Islet precursor cell (in vitro differentiated cells): ENCODE measurements at regions not wholly inside any gene's neighbourhood (a gene's known extent, or its start where the extent isn't known, plus 50 kb on each side); places are given as distances from the start of the nearest gene placed in this dataset.

Experiments used
- DNase-seq: peaks from one replicate; pipeline ENCODE4 v3.0.0-alpha.2; 2018

DNA sequence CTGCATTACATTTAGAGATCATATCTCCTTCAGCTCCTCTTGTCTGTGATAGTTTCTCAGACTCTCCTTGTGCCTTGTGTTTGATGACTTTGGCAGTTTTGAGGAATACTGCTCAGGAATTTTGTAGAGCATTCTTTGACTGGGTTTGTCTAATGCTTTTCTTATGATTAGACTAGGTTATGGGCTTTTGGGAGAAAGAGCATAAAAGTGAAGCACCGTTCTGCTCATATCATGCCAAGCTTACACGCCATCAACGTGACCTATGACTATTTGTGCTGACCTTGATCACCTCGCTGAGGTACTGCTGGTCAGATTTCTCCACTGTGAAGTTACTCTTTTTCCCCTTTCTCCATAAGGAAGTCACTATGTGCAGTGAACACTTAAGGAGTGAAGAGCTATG is 256.0 kb downstream of the LY86 start:
- no peak for DNase-seq

DNA sequence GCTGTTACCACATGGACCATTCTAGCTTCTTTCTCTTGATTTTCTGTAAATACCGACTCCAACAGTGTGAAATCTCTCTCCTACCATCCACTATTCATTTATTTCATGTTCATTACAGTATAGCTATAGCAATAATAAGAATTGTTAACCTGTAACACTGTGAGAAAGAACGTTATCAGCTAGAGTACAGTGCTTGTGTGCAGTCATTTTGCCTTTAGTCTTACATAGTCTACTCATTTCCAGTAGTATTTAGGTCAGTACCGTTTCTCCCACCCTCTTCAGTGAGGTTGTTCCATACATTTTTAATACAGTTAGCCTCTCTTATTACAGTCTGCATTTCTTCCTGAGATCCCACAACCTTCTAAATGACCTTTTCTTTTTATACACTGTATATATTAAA is 257.1 kb downstream of the LY86 start:
- DNase-seq = no peak

DNA sequence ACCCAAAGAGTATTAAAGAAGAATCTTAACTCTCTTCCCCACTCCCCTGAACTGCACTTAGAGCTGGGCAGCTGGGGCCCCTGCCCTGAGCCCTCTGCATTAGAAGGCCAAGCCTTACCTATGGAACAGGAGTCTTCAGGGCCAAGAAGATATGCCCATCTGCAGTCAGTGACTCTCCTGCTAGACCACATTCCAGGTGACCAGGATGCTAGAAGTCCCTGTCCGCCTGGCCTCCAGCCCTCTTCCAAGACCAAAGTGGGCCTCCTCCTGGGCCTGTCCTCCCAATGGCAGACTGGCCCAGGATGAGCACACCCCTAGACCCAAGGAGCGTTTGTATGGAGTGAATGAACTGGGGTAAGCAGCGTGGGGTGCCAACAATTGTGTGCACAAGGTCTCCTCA is 259.1 kb downstream of the LY86 start:
- no peak for DNase-seq

DNA sequence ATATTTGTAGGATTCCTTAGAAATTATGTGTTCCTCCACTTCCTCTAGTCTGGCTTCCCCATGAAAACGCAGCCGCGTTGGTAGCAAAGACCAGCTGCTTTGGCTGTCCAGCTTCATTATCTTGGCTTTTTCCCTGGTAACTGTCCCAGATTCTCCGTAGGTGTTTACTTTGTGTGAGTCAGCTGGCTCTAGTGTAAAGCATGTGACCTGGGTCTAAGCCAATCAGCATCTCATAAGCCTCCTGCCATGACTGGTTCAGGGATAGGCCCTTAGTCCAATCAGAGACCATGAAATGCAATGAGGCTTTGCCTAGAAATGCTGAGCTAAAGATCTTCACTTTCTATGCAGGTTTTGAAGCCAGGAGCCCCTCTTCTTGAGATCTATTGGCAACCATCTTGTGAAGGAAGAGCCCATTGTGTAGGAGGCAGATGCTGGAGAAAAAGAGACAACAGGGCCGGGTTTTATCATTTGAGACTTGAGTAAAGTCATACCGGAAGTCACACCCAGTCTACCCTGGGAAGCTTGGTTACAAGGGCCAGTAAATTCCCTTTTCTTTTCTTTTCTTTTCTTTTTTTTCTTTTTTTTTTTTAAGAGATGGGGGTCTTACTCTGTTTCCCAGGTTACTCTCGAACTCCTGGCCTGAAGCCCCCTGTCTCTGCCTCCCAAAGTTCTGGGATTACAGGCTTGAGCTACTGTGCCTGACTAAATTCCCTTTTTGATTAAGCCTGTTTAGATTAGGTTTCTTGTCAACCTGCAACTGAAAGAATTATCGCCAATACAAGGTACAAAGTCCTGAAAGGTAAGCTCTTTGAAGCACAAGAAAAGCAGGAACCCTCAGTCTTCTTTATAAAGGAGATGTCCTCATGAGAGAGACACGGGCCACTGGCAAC is 256.5 kb upstream of the RREB1 start:
- no peak for DNase-seq

DNA sequence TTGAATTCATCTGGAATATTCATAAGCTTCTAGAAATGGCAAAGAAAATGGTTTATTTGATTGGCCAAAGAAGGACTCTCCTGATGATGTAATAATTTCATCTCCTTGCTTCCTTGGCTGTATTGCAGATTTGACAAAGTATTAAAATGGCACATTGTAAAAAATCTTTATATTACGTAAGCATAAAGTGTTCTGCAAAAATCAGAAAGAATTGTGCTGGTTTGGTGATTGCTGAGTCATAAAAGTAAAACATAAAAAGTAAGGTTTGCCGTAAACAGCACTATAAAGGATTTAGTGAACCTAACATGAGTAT is 255.9 kb upstream of the RREB1 start:
- no peak for DNase-seq

DNA sequence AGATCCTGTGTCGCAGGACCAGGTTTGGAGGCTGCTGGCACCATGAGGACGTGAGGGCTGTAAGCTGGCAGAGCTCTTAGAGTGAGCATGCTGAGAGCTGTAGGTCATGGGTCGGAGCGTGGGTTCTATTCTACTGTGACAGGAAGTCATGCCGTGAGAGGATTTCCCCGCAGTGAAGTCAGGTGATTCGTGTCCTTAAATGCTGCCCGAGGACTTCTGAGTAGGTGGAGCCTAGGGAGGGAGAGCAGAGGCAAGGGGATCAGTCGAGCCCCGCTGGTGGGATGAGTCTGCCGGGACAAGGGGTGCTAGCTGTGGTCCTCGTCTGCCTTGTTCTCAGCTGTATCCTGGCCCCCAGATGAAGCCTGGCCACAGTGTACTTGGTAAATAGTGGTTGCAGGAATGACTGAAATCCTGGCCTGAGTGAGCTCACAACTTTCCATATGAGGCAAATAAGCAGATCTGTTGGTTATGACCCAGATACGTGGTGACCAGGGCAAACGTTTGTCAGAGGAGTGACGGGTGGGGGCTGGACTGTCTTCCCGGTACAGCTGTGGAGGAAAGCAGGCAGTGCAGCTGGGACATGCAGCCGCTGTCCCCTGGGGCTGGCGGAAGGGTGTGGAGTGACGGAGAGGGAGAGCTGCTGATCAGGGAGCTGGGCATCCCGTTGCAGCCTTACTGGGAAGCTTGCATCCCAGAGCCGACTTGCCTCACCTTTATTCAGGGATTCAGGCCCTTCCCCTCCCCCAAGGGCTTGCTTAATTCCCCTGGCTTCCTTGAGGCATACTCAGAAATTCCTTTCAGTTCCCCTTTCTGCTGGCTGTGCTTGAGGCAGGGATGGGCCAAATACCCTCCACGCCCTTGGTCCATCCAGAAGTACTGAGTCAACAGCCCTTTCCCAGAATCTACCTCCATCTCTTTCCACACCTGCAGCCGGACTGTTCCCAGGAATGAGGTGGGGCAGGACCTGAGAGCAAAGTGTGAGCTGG is 250.9 kb upstream of the RREB1 start:
- DNase-seq = peak; percentile 73

DNA sequence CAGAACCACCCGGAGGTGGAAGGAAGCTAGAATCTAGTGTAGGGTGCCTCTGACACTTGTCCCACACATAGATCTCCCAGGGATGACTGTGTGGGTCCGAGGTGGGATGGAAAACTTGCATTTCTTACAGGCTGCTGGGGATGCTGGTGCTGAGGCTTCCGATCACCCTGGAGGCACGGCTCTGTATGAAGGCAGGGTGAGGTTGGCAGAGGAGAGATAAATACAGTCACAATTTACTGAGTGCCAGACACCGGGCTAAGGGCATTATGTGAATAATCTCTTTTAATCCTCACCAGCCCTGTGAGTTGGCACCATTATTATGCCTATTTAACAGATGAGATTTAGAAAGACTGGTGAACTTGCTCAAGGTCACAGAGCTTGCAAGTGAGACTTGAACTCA is 250.2 kb upstream of the RREB1 start:
- no peak for DNase-seq

DNA sequence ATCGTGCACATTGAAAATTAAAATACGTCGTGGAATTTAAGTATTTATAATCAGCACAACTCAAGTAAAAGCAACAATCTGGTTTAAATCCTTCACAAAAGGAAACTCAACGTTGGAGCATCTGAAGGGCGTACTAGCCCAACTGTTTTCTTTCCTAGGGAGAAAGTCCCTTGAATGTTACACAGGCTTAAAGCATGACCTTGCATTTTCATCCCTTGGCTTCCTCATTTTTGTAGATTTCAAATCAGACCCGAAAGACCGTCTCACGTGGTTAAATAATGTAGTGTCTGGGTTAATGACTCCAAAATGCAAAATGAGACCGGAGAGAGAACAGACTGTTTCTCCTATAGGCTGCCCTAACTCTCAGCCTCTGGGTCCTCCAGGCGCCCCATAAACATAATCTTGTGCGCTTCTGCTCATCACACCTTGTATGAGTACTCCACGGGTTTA is 249.2 kb upstream of the RREB1 start:
- DNase-seq = no peak

DNA sequence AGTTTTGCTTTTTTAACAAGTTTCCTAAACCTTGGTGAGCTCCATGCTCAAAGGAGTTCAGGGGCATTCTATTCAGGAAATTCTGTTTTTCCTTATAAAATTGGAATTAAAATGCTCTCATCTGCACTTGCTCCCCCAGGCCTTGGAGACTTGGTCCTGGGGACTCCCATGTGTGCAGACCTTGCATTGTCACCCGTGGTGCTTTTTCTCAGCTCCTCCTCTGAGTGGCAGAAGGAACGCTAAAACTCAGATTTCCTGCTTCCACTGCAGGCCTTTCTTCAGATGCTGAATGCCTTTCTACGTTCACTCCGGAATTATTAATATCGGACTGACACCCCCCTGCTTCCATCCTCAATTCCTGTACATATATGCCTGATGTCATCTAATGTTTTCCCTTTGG is 248.7 kb upstream of the RREB1 start:
- DNase-seq = no peak

DNA sequence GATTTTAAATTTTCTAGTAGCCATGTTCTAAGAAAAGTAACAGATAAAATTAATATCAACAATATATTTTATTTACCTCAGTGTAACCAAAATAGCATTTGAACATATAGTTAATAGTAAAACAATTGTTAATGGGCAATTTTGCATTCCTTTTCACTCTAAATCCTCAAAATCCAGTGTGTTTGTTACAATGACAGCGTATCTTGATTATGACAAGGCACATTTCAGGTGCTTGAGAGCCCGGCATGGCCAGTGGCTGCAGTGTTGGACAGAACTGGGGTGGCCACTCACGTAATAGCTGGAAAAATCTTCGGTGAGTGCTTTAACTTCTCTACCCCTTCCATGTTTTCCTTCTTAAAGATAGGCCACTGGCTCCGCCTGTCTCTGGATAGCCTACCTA is 248.0 kb upstream of the RREB1 start:
- DNase-seq = no peak

DNA sequence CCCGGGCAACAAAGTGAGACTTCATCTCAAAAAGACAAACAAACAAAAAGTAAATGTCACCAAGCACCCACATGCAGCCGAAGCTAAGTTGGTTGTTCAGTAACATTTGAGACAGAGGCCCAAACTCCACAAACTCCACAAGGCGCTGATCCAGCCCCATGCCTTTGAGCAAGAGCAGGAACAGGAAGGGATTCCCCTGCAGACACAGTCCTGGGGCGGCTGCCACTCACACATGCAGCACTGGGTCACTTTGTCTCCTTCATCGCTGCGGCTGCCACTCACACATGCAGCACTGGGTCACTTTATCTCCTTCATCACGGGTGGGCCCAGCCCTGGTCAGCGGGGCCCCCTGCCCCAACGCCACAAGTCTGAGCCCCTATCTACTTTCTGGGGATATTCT is 246.9 kb upstream of the RREB1 start:
- no peak for DNase-seq

DNA sequence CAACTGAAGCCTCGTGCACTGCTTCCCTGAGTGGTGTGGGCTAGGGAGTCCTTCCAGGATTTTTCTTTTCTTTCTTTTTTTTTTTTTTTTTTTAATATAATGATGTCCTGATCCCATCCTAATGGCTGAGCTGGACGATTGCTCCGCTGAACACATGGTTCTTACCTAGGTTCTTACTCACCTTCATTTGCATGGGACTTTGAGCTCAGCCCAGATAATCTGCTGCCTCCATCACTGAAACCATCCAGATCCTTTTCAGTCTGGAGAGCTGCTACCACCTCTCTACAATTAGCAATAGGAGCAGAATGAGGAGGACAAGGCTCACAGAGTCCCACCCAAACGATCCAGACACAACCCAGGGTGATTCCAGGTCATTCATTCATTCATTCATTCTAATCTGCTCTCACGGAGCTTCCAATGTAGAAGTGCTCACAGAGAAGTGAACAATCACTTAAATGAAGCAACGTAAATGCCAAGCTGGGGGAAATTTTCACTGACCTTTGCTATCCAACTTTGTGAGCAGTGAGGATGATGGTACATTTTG is 246.3 kb upstream of the RREB1 start:
- no peak for DNase-seq

DNA sequence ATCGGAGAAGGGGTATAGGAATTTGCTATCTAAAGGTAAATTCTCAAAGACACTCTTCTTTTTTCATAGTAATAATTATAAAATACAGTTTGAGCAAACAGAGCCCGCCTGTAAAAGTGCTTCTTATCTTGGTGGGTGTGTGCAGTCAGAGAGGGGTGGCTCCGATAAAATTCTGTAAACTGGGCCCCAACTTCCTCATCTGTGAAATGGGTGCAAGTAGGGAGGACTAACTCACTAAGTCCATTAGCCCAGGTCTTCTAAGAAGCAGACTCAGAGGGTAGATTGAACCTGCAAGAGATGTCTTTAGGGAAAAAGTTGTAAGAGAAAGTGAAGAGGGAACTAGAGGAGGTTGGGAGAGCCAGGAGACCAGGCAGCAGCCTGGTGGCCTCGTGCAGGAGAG is 245.8 kb upstream of the RREB1 start:
- DNase-seq = no peak

DNA sequence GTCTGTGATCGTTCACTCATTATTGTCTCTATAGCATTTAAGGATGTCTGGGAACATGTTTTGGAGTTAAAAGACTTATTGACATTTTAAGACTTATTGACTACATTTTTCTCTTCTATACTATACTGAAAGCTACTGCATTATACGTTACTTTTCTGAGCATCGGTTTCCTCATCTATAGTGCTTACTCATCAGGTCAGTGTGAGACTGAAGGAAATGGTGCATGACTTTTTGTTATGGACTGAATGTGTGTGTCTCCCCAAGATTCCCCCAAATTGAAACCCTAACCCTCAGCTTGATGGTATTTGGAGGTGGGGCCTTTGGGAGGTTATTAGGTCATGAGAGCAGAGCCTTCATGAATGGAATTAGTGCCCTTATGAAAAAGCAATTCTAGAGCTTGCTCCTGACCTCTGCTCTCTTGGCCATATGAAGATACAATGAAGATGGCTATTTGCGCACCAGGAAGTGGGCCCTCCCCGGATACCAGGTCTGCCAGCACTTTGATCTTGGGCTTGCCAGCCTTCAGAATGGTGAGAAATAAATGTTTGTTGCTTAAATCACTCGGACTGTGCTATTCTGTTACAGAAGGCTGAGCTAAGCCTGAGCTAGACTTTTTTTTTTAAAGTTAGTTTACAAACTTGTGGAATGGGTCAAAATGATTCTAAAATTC is 243.7 kb upstream of the RREB1 start:
- DNase-seq = no peak

DNA sequence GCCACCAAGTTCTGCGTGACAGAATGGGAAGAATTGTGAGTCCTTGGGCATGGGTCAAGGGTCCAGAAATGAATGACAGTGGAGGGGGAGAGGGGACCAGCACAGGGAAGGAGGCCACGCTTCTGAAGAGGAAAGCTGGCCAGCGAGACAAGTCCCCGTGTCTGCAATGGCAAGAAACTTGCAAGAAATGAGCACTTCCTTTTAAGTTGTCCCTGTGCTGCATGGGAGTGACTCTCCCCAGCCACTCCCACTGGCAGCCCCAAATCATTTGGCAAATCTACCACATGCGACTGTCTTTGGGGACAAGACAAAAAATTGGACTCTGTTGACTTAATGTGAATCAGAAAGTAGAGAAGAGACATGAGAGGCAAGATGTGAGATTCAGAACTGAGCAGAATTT is 242.2 kb upstream of the RREB1 start:
- no peak for DNase-seq

DNA sequence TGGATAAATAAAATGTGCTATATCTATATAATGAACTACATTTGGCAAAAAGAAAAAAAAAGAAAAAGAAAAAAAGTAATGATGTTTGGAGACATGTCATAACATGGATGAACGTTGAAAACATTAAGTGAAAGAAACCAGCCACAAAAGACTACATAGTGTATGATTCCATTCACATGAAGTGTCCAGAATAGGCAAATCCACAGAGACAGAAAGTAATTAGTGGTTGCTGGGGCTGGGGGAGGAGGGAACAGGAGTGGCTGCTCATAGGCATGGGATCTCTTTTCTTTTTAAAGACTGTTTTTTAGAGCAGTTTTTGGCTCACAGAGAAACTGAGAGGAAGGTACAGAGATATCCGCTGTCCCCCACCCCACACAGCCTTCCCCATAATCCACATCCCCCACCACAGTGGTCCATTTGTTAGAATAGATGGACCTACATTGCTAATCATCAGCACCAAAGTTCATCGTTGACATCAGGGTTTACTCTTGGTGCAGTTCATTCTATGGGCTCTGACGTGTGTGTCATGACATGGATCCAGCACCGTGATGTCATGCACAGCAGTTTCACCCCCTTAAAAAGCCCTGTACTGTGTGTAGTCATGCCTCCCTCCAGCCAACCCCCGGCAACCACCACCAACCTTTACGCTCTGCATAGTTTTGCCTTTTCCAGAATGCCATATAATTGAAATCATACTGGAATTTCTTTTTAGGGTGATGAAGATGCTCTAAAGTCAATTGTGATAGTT is 240.9 kb upstream of the RREB1 start:
- DNase-seq = no peak

DNA sequence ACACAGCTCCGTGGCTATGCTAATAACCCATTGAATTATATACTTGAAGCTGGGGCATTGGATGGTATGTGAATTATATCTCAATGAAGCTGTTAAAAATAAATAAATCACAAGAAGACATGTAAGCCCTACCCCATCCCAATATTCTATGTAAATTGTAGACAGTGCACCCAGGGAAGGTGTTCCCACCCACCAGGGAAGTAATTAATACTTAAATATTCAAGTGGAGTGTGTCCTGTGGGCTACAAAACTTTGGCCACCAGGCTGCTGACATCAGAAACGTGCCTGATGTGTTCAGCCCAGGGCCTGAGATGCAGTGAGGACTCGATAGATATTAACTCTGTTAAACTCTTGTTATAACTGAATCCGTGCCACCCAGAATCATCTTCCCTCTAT is 240.4 kb upstream of the RREB1 start:
- no peak for DNase-seq

DNA sequence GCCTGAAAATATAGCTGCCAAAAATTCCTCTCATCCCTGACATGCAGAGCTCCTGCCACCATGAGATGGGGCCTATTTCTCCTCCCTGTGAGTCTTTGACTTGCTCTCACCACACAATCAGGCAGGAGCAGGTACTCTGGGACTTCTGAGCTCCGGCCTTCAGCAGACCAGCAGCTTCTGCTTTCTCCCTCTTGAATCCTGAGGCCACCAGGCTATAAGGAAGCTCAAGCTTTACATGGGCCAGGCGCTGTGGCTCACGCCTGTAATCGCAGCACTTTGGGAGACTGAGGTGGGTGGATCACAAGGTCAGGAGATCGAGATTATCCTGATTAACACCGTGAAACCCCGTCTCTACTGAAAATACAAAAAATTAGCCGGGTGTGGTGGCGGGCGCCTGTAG is 238.7 kb upstream of the RREB1 start:
- no peak for DNase-seq

DNA sequence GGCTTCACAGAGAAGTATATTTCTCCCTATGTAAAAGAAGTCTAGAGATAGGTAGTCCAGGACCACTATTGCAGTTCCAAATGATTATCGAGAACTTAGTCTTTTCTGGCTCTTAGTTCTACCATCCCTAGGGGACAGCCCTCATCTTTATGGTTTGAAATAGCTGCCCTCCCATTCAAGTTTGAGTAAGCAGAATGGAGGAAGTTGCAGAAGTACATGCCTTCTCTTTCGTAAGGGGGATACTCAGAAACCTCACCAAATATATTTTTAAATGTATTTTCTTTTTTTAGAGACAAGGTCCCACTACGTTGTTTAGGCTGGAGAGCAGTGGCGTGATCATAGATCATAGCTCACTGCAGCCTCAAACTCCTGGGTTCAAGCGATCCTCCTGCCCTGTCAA is 236.8 kb upstream of the RREB1 start:
- no peak for DNase-seq

DNA sequence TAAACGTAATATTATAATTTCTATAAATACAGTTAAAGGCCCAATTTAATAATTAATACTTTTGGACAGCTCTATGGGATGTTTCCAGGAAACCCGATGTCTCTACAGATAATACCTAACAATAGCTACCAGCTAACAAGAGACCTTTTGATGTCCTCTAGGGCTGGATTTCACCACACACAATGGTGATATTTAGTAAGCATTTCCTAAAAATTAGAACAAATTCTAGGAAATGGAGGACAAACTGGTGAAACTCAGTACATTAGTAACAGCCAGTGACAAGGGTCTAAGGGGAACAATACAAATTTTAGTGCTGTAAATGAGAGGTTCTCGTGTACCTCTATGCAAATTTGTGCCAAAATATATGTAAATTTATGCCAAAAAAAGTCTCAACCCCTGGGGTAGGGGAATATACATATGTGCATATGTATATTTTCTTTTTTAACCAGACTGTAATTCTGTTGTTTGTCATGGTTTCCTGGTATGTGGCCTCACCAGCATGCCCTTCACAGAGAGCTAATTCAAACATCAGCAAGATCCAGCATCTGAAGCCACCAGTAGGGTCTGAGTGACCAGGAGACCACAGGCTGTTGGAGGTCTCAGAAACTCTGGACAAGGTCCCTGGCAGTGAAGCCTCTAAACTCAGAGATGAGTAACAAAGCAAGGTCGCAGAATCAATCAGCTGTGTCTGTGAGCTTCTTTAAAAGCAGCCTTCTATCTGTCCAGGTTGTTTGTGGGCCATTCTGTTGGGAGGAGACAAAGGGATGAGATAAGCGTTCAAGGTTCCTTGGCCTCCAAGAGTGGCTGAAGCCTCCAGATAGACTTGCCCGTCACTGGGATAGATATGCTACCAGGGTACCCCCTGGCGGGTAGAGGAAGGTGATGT is 235.1 kb upstream of the RREB1 start:
- no peak for DNase-seq

DNA sequence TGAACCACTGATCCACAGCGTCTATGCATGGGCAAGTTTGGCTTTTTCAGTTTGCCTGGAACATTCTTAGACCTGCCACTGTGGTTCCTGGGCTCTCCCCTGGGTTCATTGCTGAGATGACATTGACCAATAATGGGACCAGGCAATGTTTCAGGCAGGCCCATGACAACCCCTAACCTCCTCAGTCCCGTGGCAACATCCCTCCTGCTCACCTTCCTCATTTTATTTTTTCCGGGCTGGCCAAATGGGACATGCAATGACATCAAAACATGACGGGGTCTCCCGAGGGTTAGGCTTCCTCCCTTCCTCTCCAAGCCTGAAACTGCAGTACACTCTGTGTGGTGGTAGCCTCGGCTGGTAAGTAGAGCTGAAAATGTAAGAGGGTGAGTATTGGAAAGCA is 234.0 kb upstream of the RREB1 start:
- DNase-seq = no peak
